ENCODE measurements at regions not wholly inside any gene's neighbourhood (a gene's known extent, or its start where the extent isn't known, plus 50 kb on each side); places are given as distances from the start of the nearest gene placed in this dataset.

GRCh38 chr4:124092541-124092984 is 620.0 kb downstream of the ANKRD50 start:
- no peaks in the 10 kb centered on the region for H3K27me3 Mint-ChIP-seq (ENCODE audit: unreplicated experiment)
- H3K4me3 Mint-ChIP-seq (ENCODE audit: unreplicated experiment) = no peak overlapping the region
- H3K27ac Mint-ChIP-seq (ENCODE audit: unreplicated experiment) = no peak overlapping the region
- no peaks in the 10 kb centered on the region for H3K4me1 Mint-ChIP-seq (ENCODE audit: low read depth, unreplicated experiment)
- DNase-seq = no peak
- no peaks in the 10 kb centered on the region for H3K9me3 Mint-ChIP-seq (ENCODE audit: unreplicated experiment)
- no peaks in the 10 kb centered on the region for H3K36me3 Mint-ChIP-seq (ENCODE audit: unreplicated experiment)
- no peak for TF ChIP-seq CTCF (IDR thresholded peaks at IDR 0.05; ENCODE audit: partially characterized antibody, unreplicated experiment)

GRCh38 chr4:124095621-124096020 is 616.9 kb downstream of the ANKRD50 start:
- Mint-ChIP-seq H3K4me3 (ENCODE audit: unreplicated experiment) (no peak overlapping the region), H3K27ac (ENCODE audit: unreplicated experiment) (no peak overlapping the region), H3K36me3 (ENCODE audit: unreplicated experiment) (no peaks in the 10 kb centered on the region), H3K27me3 (ENCODE audit: unreplicated experiment) (no peaks in the 10 kb centered on the region), H3K9me3 (ENCODE audit: unreplicated experiment) (no peaks in the 10 kb centered on the region), H3K4me1 (ENCODE audit: low read depth, unreplicated experiment) (no peaks in the 10 kb centered on the region)
- DNase-seq = no peak
- no peak for TF ChIP-seq CTCF (IDR thresholded peaks at IDR 0.05; ENCODE audit: partially characterized antibody, unreplicated experiment)

DNA sequence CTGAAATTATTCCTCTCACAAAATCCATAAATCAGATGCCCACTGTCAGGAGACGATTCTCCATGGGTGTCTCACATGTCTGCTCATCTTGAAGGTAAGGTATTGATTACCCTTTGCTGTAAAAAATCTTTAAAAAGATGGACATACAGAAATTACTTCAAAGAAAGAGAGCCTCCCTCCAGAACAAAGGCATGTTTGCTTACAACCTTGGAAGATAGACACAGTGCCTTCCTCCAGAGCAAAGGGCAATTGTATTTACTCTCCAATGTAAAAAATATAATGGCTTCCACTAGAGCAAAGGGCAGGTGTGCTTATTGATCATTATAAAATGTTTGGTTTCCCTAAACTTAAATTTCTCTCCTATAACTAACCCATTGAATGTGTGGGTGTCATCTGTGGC is 616.2 kb downstream of the ANKRD50 start:
- no peaks in the 10 kb centered on the region for H3K9me3 Mint-ChIP-seq (ENCODE audit: unreplicated experiment)
- no peak for DNase-seq
- no peaks in the 10 kb centered on the region for H3K4me1 Mint-ChIP-seq (ENCODE audit: low read depth, unreplicated experiment)
- TF ChIP-seq CTCF (IDR thresholded peaks at IDR 0.05; ENCODE audit: partially characterized antibody, unreplicated experiment) = no peak
- no peaks in the 10 kb centered on the region for H3K27me3 Mint-ChIP-seq (ENCODE audit: unreplicated experiment)
- H3K27ac Mint-ChIP-seq (ENCODE audit: unreplicated experiment) = no peak overlapping the region
- no peaks in the 10 kb centered on the region for H3K36me3 Mint-ChIP-seq (ENCODE audit: unreplicated experiment)
- H3K4me3 Mint-ChIP-seq (ENCODE audit: unreplicated experiment) = no peak overlapping the region

GRCh38 chr4:124097447-124097846 is 615.1 kb downstream of the ANKRD50 start:
- Mint-ChIP-seq H3K9me3 (ENCODE audit: unreplicated experiment) (no peaks in the 10 kb centered on the region), H3K27me3 (ENCODE audit: unreplicated experiment) (no peaks in the 10 kb centered on the region), H3K27ac (ENCODE audit: unreplicated experiment) (no peak overlapping the region), H3K36me3 (ENCODE audit: unreplicated experiment) (no peaks in the 10 kb centered on the region), H3K4me3 (ENCODE audit: unreplicated experiment) (no peak overlapping the region), H3K4me1 (ENCODE audit: low read depth, unreplicated experiment) (no peaks in the 10 kb centered on the region)
- no peak for DNase-seq
- TF ChIP-seq CTCF (IDR thresholded peaks at IDR 0.05; ENCODE audit: partially characterized antibody, unreplicated experiment) = no peak

DNA sequence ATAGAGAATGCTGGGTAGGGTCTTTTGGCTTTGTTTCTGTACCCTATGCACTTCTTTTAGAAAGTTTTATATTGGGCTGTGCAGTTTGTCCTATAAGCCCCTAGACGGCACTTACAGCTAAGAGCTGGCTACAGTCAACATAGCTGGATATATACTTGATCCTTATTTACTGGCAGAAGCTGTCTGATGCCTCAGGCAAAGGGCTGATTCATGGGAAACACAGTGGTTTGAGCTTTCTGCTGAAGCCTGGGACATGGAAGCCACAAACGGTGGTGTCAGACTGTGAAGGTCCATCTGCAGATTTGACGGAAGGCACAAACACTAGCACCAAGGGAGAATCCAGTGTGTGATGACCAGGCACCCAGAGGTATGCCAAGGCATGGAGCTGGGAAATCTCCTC is 608.4 kb downstream of the ANKRD50 start:
- peaks cover 2% of the 10 kb centered on the region for H3K27me3 Mint-ChIP-seq (ENCODE audit: unreplicated experiment)
- no peaks in the 10 kb centered on the region for H3K9me3 Mint-ChIP-seq (ENCODE audit: unreplicated experiment)
- no peak overlapping the region for H3K27ac Mint-ChIP-seq (ENCODE audit: unreplicated experiment)
- no peak overlapping the region for H3K4me3 Mint-ChIP-seq (ENCODE audit: unreplicated experiment)
- DNase-seq = no peak
- no peak for TF ChIP-seq CTCF (IDR thresholded peaks at IDR 0.05; ENCODE audit: partially characterized antibody, unreplicated experiment)
- no peaks in the 10 kb centered on the region for H3K4me1 Mint-ChIP-seq (ENCODE audit: low read depth, unreplicated experiment)
- no peaks in the 10 kb centered on the region for H3K36me3 Mint-ChIP-seq (ENCODE audit: unreplicated experiment)

Data from glutamatergic neuron (in vitro differentiated cells).